ENCODE measurements at regions not wholly inside any gene's neighbourhood (a gene's known extent, or its start where the extent isn't known, plus 50 kb on each side); places are given as distances from the start of the nearest gene placed in this dataset.

DNA sequence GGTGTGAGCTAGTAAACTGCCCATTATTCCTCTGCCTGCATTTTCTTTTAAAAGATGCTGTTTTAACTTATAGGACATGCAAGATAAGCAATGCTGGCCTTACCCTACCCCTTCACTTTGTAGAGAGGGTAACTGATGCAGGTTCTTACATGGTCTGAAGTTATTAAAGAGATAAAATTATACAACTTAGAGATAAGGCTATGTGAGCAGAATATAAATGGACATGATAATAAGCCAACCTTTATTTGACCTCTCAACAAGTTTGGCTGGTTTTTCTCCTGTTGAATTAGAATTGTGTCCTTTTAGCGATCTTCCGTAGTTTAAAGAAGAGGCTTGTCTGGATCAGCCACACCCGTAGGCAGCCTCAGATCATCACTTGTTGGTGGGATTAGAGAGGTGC is 377.0 kb downstream of the BTBD3 start:
- ATAC-seq: no peak
- H3K9me3 ChIP-seq: peaks cover 0 to 9% (median 0%) of the 10 kb centered on the region in 3 donors
- 46 to 47% methylated on average over 3 of the region's 3 CpGs for WGBS, 2 donors

DNA sequence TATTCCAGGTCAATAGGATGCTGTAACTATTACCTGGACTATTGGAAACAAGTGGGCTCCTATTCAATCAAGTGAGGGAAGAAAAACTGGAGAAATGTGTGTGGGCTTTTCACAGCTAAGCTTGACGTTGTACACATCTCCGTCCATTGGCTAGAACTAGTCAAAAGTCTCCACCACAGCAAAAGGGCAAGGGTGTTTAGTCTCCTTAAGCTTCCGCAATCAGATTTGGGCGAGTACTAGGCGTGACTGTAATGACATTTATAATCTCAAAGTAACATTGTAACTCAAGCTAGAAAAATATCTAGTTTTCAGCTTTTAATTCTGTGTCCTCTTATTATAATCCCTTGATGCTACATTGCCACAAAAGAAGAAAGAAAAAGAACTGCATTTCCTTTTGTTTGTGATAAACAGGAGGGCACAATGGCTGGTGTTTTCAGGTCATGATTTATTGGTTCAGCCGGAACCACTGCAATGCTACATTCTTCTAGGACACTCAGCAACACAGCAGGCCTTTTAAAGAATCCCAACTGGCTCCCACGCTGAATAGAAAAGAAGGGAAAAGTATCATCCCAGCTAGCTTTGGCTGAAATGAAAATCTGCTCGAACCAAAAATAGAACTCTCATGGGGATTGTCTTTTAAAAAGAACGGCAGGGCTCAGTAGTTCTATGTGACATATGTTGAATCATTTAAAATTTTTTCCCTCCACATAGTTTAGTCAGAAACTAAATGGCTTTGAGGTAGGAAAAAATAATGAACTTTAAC is 387.7 kb downstream of the BTBD3 start:
- H3K9me3 ChIP-seq: no peaks in the 10 kb centered on the region
- no peaks in the 10 kb centered on the region for H3K4me1 ChIP-seq
- H3K4me3 ChIP-seq: no peak overlapping the region
- no peak overlapping the region for H3K27ac ChIP-seq
- ATAC-seq (no peak), DNase-seq (no peak)
- H3K36me3 ChIP-seq (replicated peaks in 1 of 2; ENCODE audit: insufficient read depth in 1 of 2, low read depth in 2 of 2): no peaks in the 10 kb centered on the region
- TF ChIP-seq POLR2A (IDR thresholded peaks at IDR 0.05): no peak
- TF ChIP-seq, protein P1, sequence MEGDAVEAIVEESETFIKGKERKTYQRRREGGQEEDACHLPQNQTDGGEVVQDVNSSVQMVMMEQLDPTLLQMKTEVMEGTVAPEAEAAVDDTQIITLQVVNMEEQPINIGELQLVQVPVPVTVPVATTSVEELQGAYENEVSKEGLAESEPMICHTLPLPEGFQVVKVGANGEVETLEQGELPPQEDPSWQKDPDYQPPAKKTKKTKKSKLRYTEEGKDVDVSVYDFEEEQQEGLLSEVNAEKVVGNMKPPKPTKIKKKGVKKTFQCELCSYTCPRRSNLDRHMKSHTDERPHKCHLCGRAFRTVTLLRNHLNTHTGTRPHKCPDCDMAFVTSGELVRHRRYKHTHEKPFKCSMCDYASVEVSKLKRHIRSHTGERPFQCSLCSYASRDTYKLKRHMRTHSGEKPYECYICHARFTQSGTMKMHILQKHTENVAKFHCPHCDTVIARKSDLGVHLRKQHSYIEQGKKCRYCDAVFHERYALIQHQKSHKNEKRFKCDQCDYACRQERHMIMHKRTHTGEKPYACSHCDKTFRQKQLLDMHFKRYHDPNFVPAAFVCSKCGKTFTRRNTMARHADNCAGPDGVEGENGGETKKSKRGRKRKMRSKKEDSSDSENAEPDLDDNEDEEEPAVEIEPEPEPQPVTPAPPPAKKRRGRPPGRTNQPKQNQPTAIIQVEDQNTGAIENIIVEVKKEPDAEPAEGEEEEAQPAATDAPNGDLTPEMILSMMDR (IDR thresholded peaks at IDR 0.05): no peak
- intact Hi-C loops (cut with DNase I): no loop called here
- no peaks in the 10 kb centered on the region for H3K27me3 ChIP-seq
- WGBS, 2 donors: 52 to 62% methylated on average over 9 of the region's 9 CpGs

More for the DNA sequence above, 377.0 kb downstream of the BTBD3 start:
- Histone ChIP-seq H3K4me3 (no peak overlapping the region), H3K27me3 (no peaks in the 10 kb centered on the region), H3K36me3 (replicated peaks in 1 of 2; ENCODE audit: insufficient read depth in 1 of 2, low read depth in 2 of 2) (no peaks in the 10 kb centered on the region), H3K4me1 (no peaks in the 10 kb centered on the region), H3K27ac (no peak overlapping the region)
- intact Hi-C loops (cut with DNase I): no loop called here
- no peak for TF ChIP-seq POLR2A (IDR thresholded peaks at IDR 0.05)
- TF ChIP-seq, protein P1 (IDR thresholded peaks at IDR 0.05): no peak
- no peak for DNase-seq

DNA sequence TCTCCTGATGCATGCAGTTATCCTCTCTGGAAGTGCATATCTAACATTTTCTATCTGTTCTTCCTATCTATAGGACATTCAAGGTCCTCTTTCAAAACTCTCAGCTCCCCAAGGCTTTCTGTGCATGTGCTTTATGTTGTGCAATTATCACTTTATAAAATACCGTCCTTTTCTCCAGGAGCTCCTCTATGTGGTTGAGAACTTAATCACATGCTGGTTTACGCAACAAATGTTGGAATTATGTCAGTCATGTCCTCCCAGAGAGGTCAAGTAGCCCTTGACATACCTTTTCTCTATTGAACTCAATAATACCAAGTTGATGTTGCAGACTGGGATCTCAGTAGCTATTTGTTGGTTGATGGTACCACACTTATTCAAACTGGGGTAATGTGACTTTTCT is 388.4 kb downstream of the BTBD3 start:
- no peaks in the 10 kb centered on the region for H3K4me1 ChIP-seq
- H3K36me3 ChIP-seq (replicated peaks in 1 of 2; ENCODE audit: insufficient read depth in 1 of 2, low read depth in 2 of 2): no peaks in the 10 kb centered on the region
- 76 to 77% methylated on average over 2 of the region's 2 CpGs for WGBS, 2 donors
- no peaks in the 10 kb centered on the region for H3K9me3 ChIP-seq
- H3K27me3 ChIP-seq: no peaks in the 10 kb centered on the region
- TF ChIP-seq, protein P1 (IDR thresholded peaks at IDR 0.05): no peak
- no peak for TF ChIP-seq POLR2A (IDR thresholded peaks at IDR 0.05)
- no peak overlapping the region for H3K4me3 ChIP-seq
- intact Hi-C loops (cut with DNase I): no loop called here
- DNase-seq (no peak), ATAC-seq (no peak)
- no peak overlapping the region for H3K27ac ChIP-seq

DNA sequence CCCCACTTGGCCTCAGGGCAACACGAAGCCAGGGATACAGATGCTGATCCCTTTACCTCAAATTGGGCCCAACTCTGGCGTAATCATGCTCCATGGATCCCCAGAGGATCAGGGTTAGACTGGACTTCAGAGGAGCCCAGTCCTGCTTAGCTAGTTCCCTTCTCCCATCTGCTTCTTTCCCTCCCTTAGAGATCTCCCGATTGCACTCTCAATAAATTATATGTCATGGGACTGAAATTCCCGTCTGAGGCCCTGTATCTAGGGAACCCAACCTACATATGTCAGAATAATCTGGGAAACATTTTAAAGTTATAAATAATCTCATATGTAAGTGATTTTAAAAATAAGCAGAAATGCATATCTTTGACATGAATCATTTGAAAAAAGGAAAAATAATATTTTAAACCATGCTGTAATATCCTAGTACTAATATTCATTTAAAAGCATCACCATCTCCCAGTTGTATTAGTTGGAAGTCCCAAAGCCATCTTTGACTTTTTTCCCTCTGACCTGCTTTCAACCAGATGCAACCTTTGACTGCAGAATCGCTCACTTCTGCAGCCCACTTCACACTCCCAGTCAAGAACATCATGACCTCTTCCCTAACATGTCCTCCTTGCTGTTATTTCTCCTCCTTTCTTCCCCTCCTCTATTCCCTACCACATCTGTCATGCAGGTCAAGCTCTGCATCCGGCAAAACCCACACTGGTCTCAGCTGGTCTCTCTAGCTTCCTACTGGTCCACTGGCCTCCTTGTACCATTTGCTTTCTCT is 393.6 kb downstream of the BTBD3 start:
- Histone ChIP-seq H3K27ac (no peak overlapping the region), H3K27me3 (no peaks in the 10 kb centered on the region), H3K4me1 (peaks cover 7% of the 10 kb centered on the region), H3K36me3 (replicated peaks in 1 of 2; ENCODE audit: insufficient read depth in 1 of 2, low read depth in 2 of 2) (no peaks in the 10 kb centered on the region), H3K4me3 (no peak overlapping the region), H3K9me3 (no peaks in the 10 kb centered on the region)
- 81 to 84% methylated on average over 6 of the region's 6 CpGs for WGBS, 2 donors
- intact Hi-C loops (cut with DNase I): no loop called here
- no peak for TF ChIP-seq POLR2A (IDR thresholded peaks at IDR 0.05)
- TF ChIP-seq, protein P1 (IDR thresholded peaks at IDR 0.05): no peak
- DNase-seq (no peak), ATAC-seq (no peak)

Data from body of pancreas (tissue), 4 donors.